Bronchial epithelial cell (primary cell): ENCODE measurements at regions not wholly inside any gene's neighbourhood (a gene's known extent, or its start where the extent isn't known, plus 50 kb on each side); places are given as distances from the start of the nearest gene placed in this dataset.
A peak's percentile ranks its signal among the peaks of the same experiment; 100 is the strongest.

ENCODE experiments used
- DNase-seq: peaks from one replicate; pipeline ENCODE4 v3.0.0-alpha.2; 2010; ENCODE audit warnings: low read depth
- FAIRE-seq: peaks from 2 replicates; lab custom pipeline; 2011; peaks lifted over from hg19 to GRCh38; lab: Jason Lieb, UNC
- H3K27me3 ChIP-seq: 2 replicates; pipeline ENCODE4 v1.5.1; 2011; ENCODE audit warnings: low read length; ENCODE audit not compliant: control insufficient read depth, insufficient read depth
- H3K36me3 ChIP-seq: 2 replicates; pipeline ENCODE4 v1.5.1; 2011; ENCODE audit warnings: low read length; ENCODE audit not compliant: control insufficient read depth, insufficient read depth
- H3K4me3 ChIP-seq: 2 replicates; pipeline ENCODE4 v1.5.1; 2011; ENCODE audit warnings: mild to moderate bottlenecking, low read depth, low read length, control low read depth
- TF ChIP-seq, protein P1 (sequence below): IDR thresholded peaks from 2 replicates; pipeline ENCODE4 v1.5.1; 2011; ENCODE audit warnings: mild to moderate bottlenecking, moderate library complexity, low read length, control low read depth, inconsistent platforms; ENCODE audit not compliant: insufficient read depth, severe bottlenecking

DNA sequence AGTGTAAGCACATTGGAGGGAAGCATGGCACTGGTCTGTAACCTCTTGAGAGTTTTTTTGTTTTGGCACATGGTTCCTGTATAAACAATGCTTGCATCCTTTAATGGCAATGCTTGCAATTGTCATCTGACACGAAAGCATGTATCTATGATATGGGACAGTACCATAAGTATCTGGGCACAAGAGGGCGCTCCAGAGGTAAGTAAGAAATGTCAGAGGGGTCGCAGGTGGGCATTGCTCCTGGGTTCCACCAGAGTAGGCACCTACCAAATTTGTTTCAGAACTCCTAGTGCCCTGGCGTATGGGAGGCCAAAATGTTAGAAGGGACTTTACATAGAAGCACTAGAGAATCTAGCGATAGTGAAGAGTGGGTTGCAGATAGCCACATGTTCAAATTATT, 58.7 kb upstream of the BCHE start:
- DNase-seq (peak; percentile 20), FAIRE-seq (no peak)
- no peaks in the 10 kb centered on the region for H3K27me3 ChIP-seq
- no peak overlapping the region for H3K4me3 ChIP-seq
- TF ChIP-seq, protein P1, sequence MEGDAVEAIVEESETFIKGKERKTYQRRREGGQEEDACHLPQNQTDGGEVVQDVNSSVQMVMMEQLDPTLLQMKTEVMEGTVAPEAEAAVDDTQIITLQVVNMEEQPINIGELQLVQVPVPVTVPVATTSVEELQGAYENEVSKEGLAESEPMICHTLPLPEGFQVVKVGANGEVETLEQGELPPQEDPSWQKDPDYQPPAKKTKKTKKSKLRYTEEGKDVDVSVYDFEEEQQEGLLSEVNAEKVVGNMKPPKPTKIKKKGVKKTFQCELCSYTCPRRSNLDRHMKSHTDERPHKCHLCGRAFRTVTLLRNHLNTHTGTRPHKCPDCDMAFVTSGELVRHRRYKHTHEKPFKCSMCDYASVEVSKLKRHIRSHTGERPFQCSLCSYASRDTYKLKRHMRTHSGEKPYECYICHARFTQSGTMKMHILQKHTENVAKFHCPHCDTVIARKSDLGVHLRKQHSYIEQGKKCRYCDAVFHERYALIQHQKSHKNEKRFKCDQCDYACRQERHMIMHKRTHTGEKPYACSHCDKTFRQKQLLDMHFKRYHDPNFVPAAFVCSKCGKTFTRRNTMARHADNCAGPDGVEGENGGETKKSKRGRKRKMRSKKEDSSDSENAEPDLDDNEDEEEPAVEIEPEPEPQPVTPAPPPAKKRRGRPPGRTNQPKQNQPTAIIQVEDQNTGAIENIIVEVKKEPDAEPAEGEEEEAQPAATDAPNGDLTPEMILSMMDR = peak; percentile 21
- no peaks in the 10 kb centered on the region for H3K36me3 ChIP-seq

DNA sequence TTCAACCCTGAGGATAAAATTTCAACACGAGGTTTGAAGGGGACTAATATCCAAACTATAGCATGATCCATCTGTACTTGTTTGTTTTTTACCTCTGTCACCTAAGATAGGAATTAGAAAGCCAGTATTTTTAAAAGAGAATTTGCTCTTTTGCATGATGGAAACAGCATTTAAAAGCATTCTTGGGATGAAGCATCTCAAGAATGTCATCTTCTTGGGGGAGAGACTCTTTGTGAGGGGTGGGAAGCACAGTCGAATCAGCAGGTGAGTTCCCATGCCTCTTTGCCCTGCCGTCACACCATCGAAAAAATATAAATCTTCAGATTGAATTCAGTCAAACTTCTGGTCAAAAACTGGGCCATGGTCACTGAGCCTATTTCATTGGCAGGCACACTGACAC, 55.3 kb upstream of the BCHE start:
- FAIRE-seq (no peak), DNase-seq (no peak)
- Histone ChIP-seq H3K27me3 (no peaks in the 10 kb centered on the region), H3K36me3 (no peaks in the 10 kb centered on the region), H3K4me3 (no peak overlapping the region)
- TF ChIP-seq, protein P1 = no peak
